Liver (tissue), 3 donors: ENCODE measurements at regions not wholly inside any gene's neighbourhood (a gene's known extent, or its start where the extent isn't known, plus 50 kb on each side); places are given as distances from the start of the nearest gene placed in this dataset.

Source experiments
- JUND ChIP-seq, 2 donors: IDR thresholded peaks; 2 replicates each; pipeline ENCODE4 v1.6.1; 2016; ENCODE audit warnings: antibody characterized with exemption in 2 of 2
- RXRA ChIP-seq, 2 donors: IDR thresholded peaks; 2 replicates each; pipeline ENCODE4 v1.6.1; 2017 to 2018; ENCODE audit warnings: antibody characterized with exemption in 2 of 2, mild to moderate bottlenecking in 1 of 2
- SP1 ChIP-seq: IDR thresholded peaks from 2 replicates; pipeline ENCODE4 v1.6.1; 2018; ENCODE audit warnings: antibody characterized with exemption, mild to moderate bottlenecking
- TF ChIP-seq, protein P1 (sequence below): fragments of 150-350 bp; IDR thresholded peaks from 2 replicates; pipeline ENCODE4 v1.5.1; 2017; ENCODE audit warnings: improper control_type of control experiment, low read depth, low read length; ENCODE audit not compliant: missing input control
- TF ChIP-seq, protein P2 (sequence below): IDR thresholded peaks from 2 replicates; pipeline ENCODE4 v1.6.1; 2016; ENCODE audit warnings: antibody characterized with exemption
- donor health status: healthy.
- donor health status: healthy.

DNA sequence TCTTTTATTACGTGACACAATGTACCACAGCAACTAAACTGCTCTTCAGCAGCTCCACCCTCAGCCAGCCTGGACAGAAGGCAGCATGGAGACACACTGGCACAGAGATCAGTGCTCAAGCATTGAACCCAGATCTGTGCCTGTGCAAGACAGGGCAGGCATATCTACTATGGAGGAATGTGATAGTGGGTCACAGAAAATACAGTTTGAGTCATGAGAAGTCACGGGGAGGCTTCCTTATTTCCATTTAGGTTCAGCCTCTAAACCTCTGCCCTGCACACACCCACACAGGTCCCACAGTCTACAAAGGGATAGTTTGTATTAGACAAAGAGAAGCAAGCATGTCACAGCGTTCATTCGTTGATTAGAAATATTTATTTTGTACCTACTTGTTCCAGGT lies 187.4 kb upstream of the AGR3 start:
- TF ChIP-seq, protein P1, sequence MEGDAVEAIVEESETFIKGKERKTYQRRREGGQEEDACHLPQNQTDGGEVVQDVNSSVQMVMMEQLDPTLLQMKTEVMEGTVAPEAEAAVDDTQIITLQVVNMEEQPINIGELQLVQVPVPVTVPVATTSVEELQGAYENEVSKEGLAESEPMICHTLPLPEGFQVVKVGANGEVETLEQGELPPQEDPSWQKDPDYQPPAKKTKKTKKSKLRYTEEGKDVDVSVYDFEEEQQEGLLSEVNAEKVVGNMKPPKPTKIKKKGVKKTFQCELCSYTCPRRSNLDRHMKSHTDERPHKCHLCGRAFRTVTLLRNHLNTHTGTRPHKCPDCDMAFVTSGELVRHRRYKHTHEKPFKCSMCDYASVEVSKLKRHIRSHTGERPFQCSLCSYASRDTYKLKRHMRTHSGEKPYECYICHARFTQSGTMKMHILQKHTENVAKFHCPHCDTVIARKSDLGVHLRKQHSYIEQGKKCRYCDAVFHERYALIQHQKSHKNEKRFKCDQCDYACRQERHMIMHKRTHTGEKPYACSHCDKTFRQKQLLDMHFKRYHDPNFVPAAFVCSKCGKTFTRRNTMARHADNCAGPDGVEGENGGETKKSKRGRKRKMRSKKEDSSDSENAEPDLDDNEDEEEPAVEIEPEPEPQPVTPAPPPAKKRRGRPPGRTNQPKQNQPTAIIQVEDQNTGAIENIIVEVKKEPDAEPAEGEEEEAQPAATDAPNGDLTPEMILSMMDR: no peak
- TF ChIP-seq JUND (IDR thresholded peaks at IDR 0.05): no peak
- TF ChIP-seq, protein P2, sequence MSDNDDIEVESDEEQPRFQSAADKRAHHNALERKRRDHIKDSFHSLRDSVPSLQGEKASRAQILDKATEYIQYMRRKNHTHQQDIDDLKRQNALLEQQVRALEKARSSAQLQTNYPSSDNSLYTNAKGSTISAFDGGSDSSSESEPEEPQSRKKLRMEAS: no peak
- no peak for TF ChIP-seq RXRA (IDR thresholded peaks at IDR 0.05)
- TF ChIP-seq SP1: no peak
